ENCODE measurements at regions not wholly inside any gene's neighbourhood (a gene's known extent, or its start where the extent isn't known, plus 50 kb on each side); places are given as distances from the start of the nearest gene placed in this dataset.
A peak's percentile ranks its signal among the peaks of the same experiment; 100 is the strongest.

GRCh38 chr4:113825272-113825671, 63.7 kb upstream of the CAMK2D start:
- H3K27me3 ChIP-seq = peaks cover 0 to 4% (median 0%) of the 10 kb centered on the region in 4 donors
- no peak overlapping the region for H3K4me3 ChIP-seq
- H3K27ac ChIP-seq = no peak overlapping the region
- intact Hi-C loops (cut with DNase I) = no loop called here
- FAIRE-seq (no peak), DNase-seq (no peak), ATAC-seq (peak in 1 of 4 donors; percentile 50)
- no peaks in the 10 kb centered on the region for H3K9me3 ChIP-seq
- no peaks in the 10 kb centered on the region for H3K36me3 ChIP-seq
- TF ChIP-seq CTCF (IDR thresholded peaks at IDR 0.05) = no peak
- no peaks in the 10 kb centered on the region for H3K4me1 ChIP-seq
- WGBS, 2 donors = 67 to 90% methylated on average over 1 of the region's 1 CpG

DNA sequence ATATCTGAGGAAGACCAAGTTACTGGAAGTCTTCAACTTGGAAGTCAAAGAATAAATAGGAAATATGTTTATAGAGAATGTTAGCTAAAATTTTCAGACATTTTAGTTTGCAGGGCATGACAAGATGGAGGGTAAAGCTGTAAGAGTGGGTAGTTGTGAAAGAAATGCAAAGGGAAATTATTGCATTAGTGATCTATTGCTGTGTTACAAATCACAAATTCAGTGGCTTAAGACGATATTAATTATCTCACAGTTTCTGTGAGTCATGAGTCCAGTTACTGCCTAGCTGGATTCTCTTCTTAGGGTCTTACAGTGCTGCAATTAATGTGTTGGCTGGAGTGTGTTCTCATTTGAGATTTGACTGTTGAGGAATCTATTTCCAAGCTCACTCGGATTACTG, 62.9 kb upstream of the CAMK2D start:
- Histone ChIP-seq H3K36me3 (no peaks in the 10 kb centered on the region), H3K9me3 (no peaks in the 10 kb centered on the region), H3K4me1 (no peaks in the 10 kb centered on the region), H3K4me3 (no peak overlapping the region), H3K27me3 (peaks cover 0 to 4% (median 0%) of the 10 kb centered on the region in 4 donors), H3K27ac (no peak overlapping the region)
- TF ChIP-seq CTCF (IDR thresholded peaks at IDR 0.05) = no peak
- WGBS, 2 donors = 68 to 69% methylated on average over 2 of the region's 2 CpGs
- FAIRE-seq (no peak), DNase-seq (no peak), ATAC-seq (no peak)
- intact Hi-C loops (cut with DNase I) = no loop called here

DNA sequence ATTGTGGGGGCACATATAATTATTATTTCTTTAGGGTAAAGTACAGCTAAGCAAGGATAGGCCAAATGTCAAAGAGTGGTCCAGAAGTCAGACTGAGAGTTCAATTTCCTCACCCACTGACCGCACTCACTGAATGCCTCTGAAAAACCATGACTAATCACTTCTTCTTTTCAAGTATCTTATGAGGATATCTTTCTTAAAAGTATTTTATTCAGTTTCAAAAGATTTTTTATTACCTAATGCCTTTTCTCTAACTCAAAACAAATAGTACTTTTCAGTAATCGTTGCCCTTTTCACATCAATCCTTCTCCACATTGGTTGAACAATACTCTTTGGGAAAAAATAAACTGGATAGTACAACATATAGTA, 61.7 kb upstream of the CAMK2D start:
- DNase-seq (no peak), FAIRE-seq (no peak), ATAC-seq (no peak)
- no peak overlapping the region for H3K4me3 ChIP-seq
- 69 to 72% methylated on average over 2 of the region's 2 CpGs for WGBS, 2 donors
- no peaks in the 10 kb centered on the region for H3K27me3 ChIP-seq
- H3K36me3 ChIP-seq = no peaks in the 10 kb centered on the region
- TF ChIP-seq CTCF (IDR thresholded peaks at IDR 0.05) = no peak
- no peaks in the 10 kb centered on the region for H3K9me3 ChIP-seq
- intact Hi-C loops (cut with DNase I) = no loop called here
- H3K4me1 ChIP-seq = no peaks in the 10 kb centered on the region
- no peak overlapping the region for H3K27ac ChIP-seq

- DNase-seq (no peak), FAIRE-seq (no peak), ATAC-seq (no peak)
- Histone ChIP-seq H3K36me3 (no peaks in the 10 kb centered on the region), H3K4me1 (no peaks in the 10 kb centered on the region), H3K9me3 (no peaks in the 10 kb centered on the region), H3K4me3 (no peak overlapping the region), H3K27ac (no peak overlapping the region), H3K27me3 (no peaks in the 10 kb centered on the region)
- intact Hi-C loops (cut with DNase I) = no loop called here
- 8 to 14% methylated on average over 1 of the region's 1 CpG for WGBS, 2 donors
- no peak for TF ChIP-seq CTCF (IDR thresholded peaks at IDR 0.05)
Measured at GRCh38 chr4:113822555-113823290, 61.2 kb upstream of the CAMK2D start.

- no peak for FAIRE-seq
- intact Hi-C loops (cut with DNase I) = no loop called here
- DNase-seq = no peak
- H3K4me3 ChIP-seq = no peak overlapping the region
- H3K27me3 ChIP-seq = no peaks in the 10 kb centered on the region
- H3K4me1 ChIP-seq = no peaks in the 10 kb centered on the region
- ATAC-seq = no peak
- H3K36me3 ChIP-seq = no peaks in the 10 kb centered on the region
- H3K9me3 ChIP-seq = no peaks in the 10 kb centered on the region
- H3K27ac ChIP-seq = no peak overlapping the region
- no peak for TF ChIP-seq CTCF (IDR thresholded peaks at IDR 0.05)
- WGBS, 2 donors = 85 to 87% methylated on average over 2 of the region's 2 CpGs
Measured at GRCh38 chr4:113821856-113822255, 60.3 kb upstream of the CAMK2D start.

All from pancreas (tissue), 10 donors.